GM23338 (cell line): ENCODE measurements at regions not wholly inside any gene's neighbourhood (a gene's known extent, or its start where the extent isn't known, plus 50 kb on each side); places are given as distances from the start of the nearest gene placed in this dataset.

Source experiments
- EZH2 ChIP-seq: fragments of 200-600 bp; sonication (generic); IDR thresholded peaks from one replicate; pipeline ENCODE4 v1.8.0; 2017; ENCODE audit warnings: antibody characterized with exemption, mild to moderate bottlenecking, low read depth; ENCODE audit not compliant: unreplicated experiment
- POLR2AphosphoS5 ChIP-seq: IDR thresholded peaks from 2 replicates; pipeline ENCODE4 v1.6.1; 2016; ENCODE audit warnings: antibody characterized with exemption, low read depth

DNA sequence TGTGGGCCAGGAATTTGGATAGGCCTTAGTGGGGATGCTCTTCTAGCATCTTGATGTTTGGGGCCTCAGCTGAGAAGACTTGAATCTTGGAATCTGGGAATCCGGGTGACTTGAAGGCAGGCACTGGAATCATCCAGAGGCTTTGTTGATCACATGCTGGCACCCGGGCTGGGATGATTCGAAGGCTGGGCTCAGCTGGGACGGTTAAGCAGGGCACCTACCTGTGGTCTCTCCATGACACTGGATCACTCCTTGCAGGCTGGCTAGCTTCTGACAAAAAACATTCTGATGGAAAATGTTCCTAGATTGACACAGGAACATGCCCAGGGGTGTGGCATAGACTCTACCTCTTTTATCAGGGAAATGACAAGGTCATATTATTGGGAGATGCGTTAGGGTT is 149.1 kb downstream of the TENT4A start:
- TF ChIP-seq POLR2AphosphoS5: no peak
- no peak for TF ChIP-seq EZH2
